HG03520 (cell line): ENCODE measurements at regions not wholly inside any gene's neighbourhood (a gene's known extent, or its start where the extent isn't known, plus 50 kb on each side); places are given as distances from the start of the nearest gene placed in this dataset.
"Not testable (repeated sequence)": the region's sequence is repeated elsewhere in the genome, so short reads cannot be mapped to it uniquely, and the experiment has no call there.

ENCODE experiments used
- ATAC-seq: cut with Tn5 transposase; IDR thresholded peaks from one replicate; pipeline ENCODE4 v1.9.1; 2021; ENCODE audit warnings: mild to moderate bottlenecking, moderate library complexity; ENCODE audit not compliant: unreplicated experiment

GRCh38 chr6:126664271-126664670, 324.4 kb downstream of the CENPW start:
- ATAC-seq = no peak

GRCh38 chr6:126665551-126665950, 325.6 kb downstream of the CENPW start:
- no peak for ATAC-seq

GRCh38 chr6:126667071-126667470, 327.2 kb downstream of the CENPW start:
- no peak for ATAC-seq

GRCh38 chr6:126667728-126668127, 327.8 kb downstream of the CENPW start:
- ATAC-seq = no peak

GRCh38 chr6:126672649-126673048, 332.7 kb downstream of the CENPW start:
- peak; percentile 84 for ATAC-seq

- ATAC-seq = not testable (repeated sequence)
These were observed 333.8 kb downstream of the CENPW start for GRCh38 chr6:126673749-126674148.

GRCh38 chr6:126682440-126682839, 342.5 kb downstream of the CENPW start:
- ATAC-seq = no peak

- no peak for ATAC-seq
These were observed 345.3 kb downstream of the CENPW start for GRCh38 chr6:126685182-126685581.

GRCh38 chr6:126696921-126697693, 357.2 kb downstream of the CENPW start:
- no peak for ATAC-seq

- ATAC-seq = no peak
These were observed 358.9 kb downstream of the CENPW start for GRCh38 chr6:126698732-126699240.

- ATAC-seq = no peak
These were observed 362.0 kb downstream of the CENPW start for GRCh38 chr6:126701676-126702560.

GRCh38 chr6:126716032-126716431, 376.1 kb downstream of the CENPW start:
- no peak for ATAC-seq

- no peak for ATAC-seq
These were observed 377.1 kb downstream of the CENPW start for GRCh38 chr6:126716826-126717509.

- peak; percentile 96 for ATAC-seq
These were observed 378.8 kb downstream of the CENPW start for GRCh38 chr6:126718600-126719327.

GRCh38 chr6:126720304-126720703, 380.4 kb downstream of the CENPW start:
- no peak for ATAC-seq

- ATAC-seq = no peak
These were observed 381.8 kb downstream of the CENPW start for GRCh38 chr6:126721581-126722160.

- ATAC-seq = no peak
These were observed 382.5 kb downstream of the CENPW start for GRCh38 chr6:126722411-126722810.

GRCh38 chr6:126723541-126724170, 383.7 kb downstream of the CENPW start:
- no peak for ATAC-seq

GRCh38 chr6:126724821-126725220, 384.9 kb downstream of the CENPW start:
- ATAC-seq = no peak

GRCh38 chr6:126726454-126726853, 386.5 kb downstream of the CENPW start:
- not testable (repeated sequence) for ATAC-seq
